ENCODE measurements at regions not wholly inside any gene's neighbourhood (a gene's known extent, or its start where the extent isn't known, plus 50 kb on each side); places are given as distances from the start of the nearest gene placed in this dataset.

GRCh38 chr2:43083710-43084698, 142.4 kb downstream of the ZFP36L2 start:
- no peak for DNase-seq

GRCh38 chr2:43082903-43083677, 143.3 kb downstream of the ZFP36L2 start:
- DNase-seq = no peak

- DNase-seq = no peak
Measured at GRCh38 chr2:43082111-43082894, 144.1 kb downstream of the ZFP36L2 start.

- no peak for DNase-seq
Measured at GRCh38 chr2:43081131-43081765, 145.2 kb downstream of the ZFP36L2 start.

- DNase-seq = no peak
Measured at GRCh38 chr2:43080571-43081021, 145.8 kb downstream of the ZFP36L2 start.

GRCh38 chr2:43078781-43079755, 147.3 kb downstream of the ZFP36L2 start:
- no peak for DNase-seq

- no peak for DNase-seq
Measured at GRCh38 chr2:43078301-43078700, 148.1 kb downstream of the ZFP36L2 start.

GRCh38 chr2:43077876-43078275, 148.5 kb downstream of the ZFP36L2 start:
- DNase-seq = no peak

- no peak for DNase-seq
Measured at GRCh38 chr2:43076676-43077075, 149.7 kb downstream of the ZFP36L2 start.

GRCh38 chr2:43075811-43076585, 150.4 kb downstream of the ZFP36L2 start:
- DNase-seq = no peak

- DNase-seq = no peak
Measured at GRCh38 chr2:43075054-43075593, 151.3 kb downstream of the ZFP36L2 start.

- DNase-seq = no peak
Measured at GRCh38 chr2:43074592-43075053, 151.8 kb downstream of the ZFP36L2 start.

GRCh38 chr2:43074052-43074451, 152.4 kb downstream of the ZFP36L2 start:
- DNase-seq = no peak

GRCh38 chr2:43073401-43073825, 153.0 kb downstream of the ZFP36L2 start:
- DNase-seq = no peak

- DNase-seq = no peak
Measured at GRCh38 chr2:43071599-43072550, 154.5 kb downstream of the ZFP36L2 start.

- no peak for DNase-seq
Measured at GRCh38 chr2:43070676-43071502, 155.5 kb downstream of the ZFP36L2 start.

- DNase-seq = no peak
Measured at GRCh38 chr2:43070030-43070429, 156.4 kb downstream of the ZFP36L2 start.

All from KG1 (cell line).